PC-9 (cell line): ENCODE measurements at regions not wholly inside any gene's neighbourhood (a gene's known extent, or its start where the extent isn't known, plus 50 kb on each side); places are given as distances from the start of the nearest gene placed in this dataset.

Experiments
- BruUV-seq: library from RNA; stranded (reverse); fragments of 400-500 nt; replicated peaks from 2 replicates; lab custom pipeline; 2021; lab: Mats Ljungman, UMichigan
- CTCF ChIA-PET: fragments of 300-600 bp; sonication (Branson Sonifier 250); formaldehyde crosslinking; loops from one replicate; lab custom pipeline; 2022; ENCODE audit warnings: antibody characterized with exemption; lab: Charles Lee
- POLR2A ChIA-PET: fragments of 300-600 bp; sonication (Branson Sonifier 250); formaldehyde crosslinking; loops from one replicate; lab custom pipeline; 2022; ENCODE audit warnings: antibody characterized with exemption; ENCODE audit not compliant: unreplicated experiment; lab: Charles Lee
- DNase-seq, 2 experiments: peaks; one replicate each; pipeline versions ENCODE4 v3.0.0 to v3.0.0-alpha.2; 2015 to 2022; ENCODE audit warnings: mixed read lengths in 1 of 2
- H2AFZ ChIP-seq: fragments of 200-600 bp; sonication (generic); 2 replicates; pipeline ENCODE4 v1.8.1; 2017; ENCODE audit warnings: antibody characterized with exemption
- H3F3A ChIP-seq: fragments of 200-600 bp; sonication (generic); 2 replicates; pipeline ENCODE4 v1.8.1; 2017; ENCODE audit warnings: antibody characterized with exemption, mild to moderate bottlenecking, low read depth; ENCODE audit not compliant: insufficient read depth
- H3K27ac ChIP-seq: fragments of 200-600 bp; sonication (generic); 2 replicates; pipeline ENCODE4 v1.6.1; 2016; ENCODE audit warnings: mixed run types
- H3K27me3 ChIP-seq: fragments of 200-600 bp; sonication (generic); 2 replicates; pipeline ENCODE4 v1.6.1; 2016; ENCODE audit warnings: low read depth, mixed run types; ENCODE audit not compliant: insufficient read depth
- H3K36me3 ChIP-seq: fragments of 200-600 bp; sonication (generic); 2 replicates; pipeline ENCODE4 v1.6.1; 2016; ENCODE audit warnings: low read depth, mixed run types
- H3K4me1 ChIP-seq: fragments of 200-600 bp; sonication (generic); replicated peaks from 2 replicates; pipeline ENCODE4 v1.6.1; 2016; ENCODE audit warnings: mixed run types; ENCODE audit not compliant: insufficient read depth
- H3K4me2 ChIP-seq: fragments of 200-600 bp; sonication (generic); 2 replicates; pipeline ENCODE4 v1.6.1; 2017; ENCODE audit warnings: mixed run types
- H3K4me3 ChIP-seq: fragments of 200-600 bp; sonication (generic); 2 replicates; pipeline ENCODE4 v1.6.1; 2016; ENCODE audit warnings: mixed run types
- H3K79me2 ChIP-seq: fragments of 200-600 bp; sonication (generic); 2 replicates; pipeline ENCODE4 v1.6.1; 2017; ENCODE audit warnings: low read depth, mixed run types
- H3K9me2 ChIP-seq: fragments of 200-600 bp; sonication (generic); 2 replicates; pipeline ENCODE4 v1.8.1; 2017; ENCODE audit warnings: mild to moderate bottlenecking; ENCODE audit not compliant: insufficient read depth
- H3K9me3 ChIP-seq: fragments of 200-600 bp; sonication (generic); 2 replicates; pipeline ENCODE4 v1.8.1; 2016; ENCODE audit warnings: low read depth; ENCODE audit not compliant: insufficient read depth
- H4K20me1 ChIP-seq: fragments of 200-600 bp; sonication (generic); 2 replicates; pipeline ENCODE4 v1.8.1; 2017; ENCODE audit not compliant: insufficient read depth
- EZH2 ChIP-seq: fragments of 200-600 bp; sonication (generic); IDR thresholded peaks from 2 replicates; pipeline ENCODE4 v1.8.0; 2017; ENCODE audit warnings: antibody characterized with exemption, low read depth
- intact Hi-C: fragments of 100-400 bp; cut with micrococcal nuclease; formaldehyde crosslinking; loops from one replicate; pipeline ENCODE4 v1.10.0; 2022; ENCODE audit not compliant: unreplicated experiment
- TF ChIP-seq, protein P1 (sequence below): fragments of 200-600 bp; sonication (generic); conservative IDR thresholded peaks from 2 replicates; pipeline ENCODE4 v1.6.1; 2017; ENCODE audit warnings: mixed run types, antibody characterized with exemption, mild to moderate bottlenecking, moderate library complexity

DNA sequence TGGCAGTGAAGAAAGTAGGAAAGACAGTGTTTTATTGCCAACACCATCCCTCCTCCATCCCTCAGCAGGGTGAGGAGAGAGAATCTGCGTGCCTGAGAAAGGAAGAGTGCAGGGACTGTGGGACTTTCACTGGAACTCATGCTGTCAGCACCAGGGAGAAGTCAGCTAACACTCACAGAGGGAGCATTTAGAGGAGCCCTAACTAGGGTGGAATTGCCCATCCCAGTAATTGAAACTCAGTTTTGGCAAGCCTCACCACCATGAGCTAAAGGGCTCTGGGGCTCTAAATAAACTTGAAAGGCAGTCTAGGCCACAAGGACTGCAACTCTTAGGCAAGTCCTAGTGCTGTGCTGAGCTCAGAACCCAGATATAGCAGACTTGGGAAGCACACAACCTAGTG is 622.3 kb downstream of the SEMA5A start:
- Histone ChIP-seq H3F3A (no peaks in the 10 kb centered on the region), H3K27ac (no peak overlapping the region), H3K4me2 (no peak overlapping the region), H3K4me3 (no peak overlapping the region), H3K9me2 (no peaks in the 10 kb centered on the region), H3K79me2 (no peaks in the 10 kb centered on the region), H2AFZ (no peak overlapping the region; the same call in 1 of the 2 replicates), H3K27me3 (no peaks in the 10 kb centered on the region), H3K4me1 (no peaks in the 10 kb centered on the region), H3K36me3 (no peaks in the 10 kb centered on the region), H3K9me3 (peaks cover 3% of the 10 kb centered on the region; the same call in 1 of the 2 replicates), H4K20me1 (no peaks in the 10 kb centered on the region)
- POLR2A ChIA-PET, result no interaction called here
- CTCF ChIA-PET, result no interaction called here
- intact Hi-C loops, result no loop called here
- no peak for DNase-seq
- BruUV-seq, result no TSS peak
- TF ChIP-seq, protein P1, sequence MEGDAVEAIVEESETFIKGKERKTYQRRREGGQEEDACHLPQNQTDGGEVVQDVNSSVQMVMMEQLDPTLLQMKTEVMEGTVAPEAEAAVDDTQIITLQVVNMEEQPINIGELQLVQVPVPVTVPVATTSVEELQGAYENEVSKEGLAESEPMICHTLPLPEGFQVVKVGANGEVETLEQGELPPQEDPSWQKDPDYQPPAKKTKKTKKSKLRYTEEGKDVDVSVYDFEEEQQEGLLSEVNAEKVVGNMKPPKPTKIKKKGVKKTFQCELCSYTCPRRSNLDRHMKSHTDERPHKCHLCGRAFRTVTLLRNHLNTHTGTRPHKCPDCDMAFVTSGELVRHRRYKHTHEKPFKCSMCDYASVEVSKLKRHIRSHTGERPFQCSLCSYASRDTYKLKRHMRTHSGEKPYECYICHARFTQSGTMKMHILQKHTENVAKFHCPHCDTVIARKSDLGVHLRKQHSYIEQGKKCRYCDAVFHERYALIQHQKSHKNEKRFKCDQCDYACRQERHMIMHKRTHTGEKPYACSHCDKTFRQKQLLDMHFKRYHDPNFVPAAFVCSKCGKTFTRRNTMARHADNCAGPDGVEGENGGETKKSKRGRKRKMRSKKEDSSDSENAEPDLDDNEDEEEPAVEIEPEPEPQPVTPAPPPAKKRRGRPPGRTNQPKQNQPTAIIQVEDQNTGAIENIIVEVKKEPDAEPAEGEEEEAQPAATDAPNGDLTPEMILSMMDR, result no peak
- TF ChIP-seq EZH2, result no peak

- Histone ChIP-seq H3K9me2 (no peaks in the 10 kb centered on the region), H3K4me1 (no peaks in the 10 kb centered on the region), H3F3A (no peaks in the 10 kb centered on the region), H3K27ac (no peak overlapping the region), H3K4me2 (no peak overlapping the region), H2AFZ (no peak overlapping the region), H3K36me3 (no peaks in the 10 kb centered on the region), H3K79me2 (no peaks in the 10 kb centered on the region), H3K27me3 (no peaks in the 10 kb centered on the region), H3K9me3 (peaks cover 3% of the 10 kb centered on the region; the same call in 1 of the 2 replicates), H4K20me1 (no peaks in the 10 kb centered on the region), H3K4me3 (no peak overlapping the region)
- intact Hi-C loops, result no loop called here
- BruUV-seq, result no TSS peak
- POLR2A ChIA-PET, result no interaction called here
- CTCF ChIA-PET, result interaction anchor here (0.6 kb wide), 1 partner anchor 16 kb away, joined by 3 read pairs; no protein-coding TSS in a partner anchor
- no peak for DNase-seq
- TF ChIP-seq EZH2, result no peak
- TF ChIP-seq, protein P1, result no peak
Measured at GRCh38 chr5:8924054-8924793, 621.7 kb downstream of the SEMA5A start.

DNA sequence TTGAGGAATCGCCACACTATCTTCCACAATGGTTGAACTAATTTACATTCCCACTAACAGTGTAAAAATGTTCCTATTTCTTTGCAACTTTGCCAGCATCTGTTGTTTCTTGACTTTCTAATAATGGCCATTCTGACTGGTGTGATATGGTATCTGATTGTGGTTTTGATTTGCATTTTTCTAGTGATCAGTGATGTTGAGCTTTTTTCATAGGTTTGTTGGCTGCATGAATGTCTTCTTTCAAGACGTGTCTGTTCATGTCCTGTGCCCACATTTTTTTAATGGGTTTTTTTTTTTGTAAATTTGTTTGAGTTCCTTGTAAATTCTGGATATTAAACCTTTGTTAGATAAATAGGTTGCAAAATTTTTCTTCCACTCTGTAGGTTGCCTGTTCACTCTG is 615.9 kb downstream of the SEMA5A start:
- intact Hi-C loops, result no loop called here
- H3K27ac ChIP-seq, result no peak overlapping the region
- no peaks in the 10 kb centered on the region for H4K20me1 ChIP-seq
- POLR2A ChIA-PET, result no interaction called here
- no peak overlapping the region for H2AFZ ChIP-seq
- CTCF ChIA-PET, result interaction anchor here (0.6 kb wide), 1 partner anchor 1149 kb away, joined by 7 read pairs; no protein-coding TSS in a partner anchor
- no peaks in the 10 kb centered on the region for H3K27me3 ChIP-seq
- H3K4me3 ChIP-seq, result no peak overlapping the region
- H3K36me3 ChIP-seq, result no peaks in the 10 kb centered on the region
- no peak for DNase-seq
- no peaks in the 10 kb centered on the region for H3K9me2 ChIP-seq
- TF ChIP-seq, protein P1, result no peak
- no peak for TF ChIP-seq EZH2
- no peak overlapping the region for H3K4me2 ChIP-seq
- H3K79me2 ChIP-seq, result no peaks in the 10 kb centered on the region
- H3K9me3 ChIP-seq, result no peaks in the 10 kb centered on the region; the same call in 1 of the 2 replicates
- no TSS peak for BruUV-seq
- no peaks in the 10 kb centered on the region for H3F3A ChIP-seq
- H3K4me1 ChIP-seq, result no peaks in the 10 kb centered on the region
